Sigmoid colon (tissue), 3 donors: ENCODE measurements at regions not wholly inside any gene's neighbourhood (a gene's known extent, or its start where the extent isn't known, plus 50 kb on each side); places are given as distances from the start of the nearest gene placed in this dataset.

Source experiments
- CTCF ChIP-seq, 4 experiments: fragments of 450-650 bp in 3 of 4; fragments of 200-600 bp in 1 of 4; IDR thresholded peaks; one replicate each; pipeline ENCODE4 v1.5.1; 2016 to 2019; ENCODE audit warnings: antibody characterized with exemption in 4 of 4, mild to moderate bottlenecking in 3 of 4, moderate library complexity in 2 of 4
- POLR2A ChIP-seq, 2 donors: fragments of 450-650 bp; IDR thresholded peaks; one replicate each; pipeline ENCODE4 v1.6.1; 2016; ENCODE audit warnings: antibody characterized with exemption in 2 of 2, mild to moderate bottlenecking in 2 of 2, moderate library complexity in 2 of 2

GRCh38 chr6:51292659-51293058 is 474.0 kb downstream of the TFAP2B start:
- TF ChIP-seq CTCF (IDR thresholded peaks at IDR 0.05) (no peak), POLR2A (IDR thresholded peaks at IDR 0.05) (no peak)
